HTR-8/SVneo (cell line): ENCODE measurements at regions not wholly inside any gene's neighbourhood (a gene's known extent, or its start where the extent isn't known, plus 50 kb on each side); places are given as distances from the start of the nearest gene placed in this dataset.

Source experiments
- DNase-seq: peaks from one replicate; pipeline ENCODE4 v3.0.0; 2011; ENCODE audit warnings: low spot score, mixed read lengths; ENCODE audit not compliant: insufficient read length
- FAIRE-seq: peaks from 2 replicates; lab custom pipeline; 2011; peaks lifted over from hg19 to GRCh38; lab: Jason Lieb, UNC

DNA sequence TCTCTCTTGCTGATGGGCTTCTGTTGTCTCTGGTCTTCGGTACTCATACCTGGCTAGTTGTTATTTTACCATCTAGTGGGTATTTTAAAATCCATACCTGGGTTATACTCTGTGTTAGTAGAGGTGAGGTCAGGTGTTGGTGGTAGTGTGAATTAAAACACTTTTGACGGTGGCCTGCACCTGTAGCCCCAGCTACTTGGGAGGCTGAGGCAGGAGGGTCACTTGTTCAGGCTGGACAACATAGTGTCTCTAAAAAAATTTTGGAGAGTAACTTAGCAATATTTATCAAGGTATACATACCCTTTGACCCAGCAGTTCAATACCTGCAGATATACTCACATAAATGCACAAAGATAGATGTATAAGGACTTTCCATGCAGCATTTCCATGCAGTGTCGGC, 55.4 kb downstream of the GSX1 start:
- FAIRE-seq (no peak), DNase-seq (no peak)

GRCh38 chr13:27851096-27851850, 59.0 kb downstream of the GSX1 start:
- DNase-seq (no peak), FAIRE-seq (no peak)

GRCh38 chr13:27852491-27852890, 60.2 kb downstream of the GSX1 start:
- no peak for FAIRE-seq
- no peak for DNase-seq

- DNase-seq (no peak), FAIRE-seq (no peak)
Observed at GRCh38 chr13:27853335-27853734, 61.1 kb downstream of the GSX1 start.

- FAIRE-seq (no peak), DNase-seq (no peak)
Observed at GRCh38 chr13:27853861-27854260, 61.6 kb downstream of the GSX1 start.

DNA sequence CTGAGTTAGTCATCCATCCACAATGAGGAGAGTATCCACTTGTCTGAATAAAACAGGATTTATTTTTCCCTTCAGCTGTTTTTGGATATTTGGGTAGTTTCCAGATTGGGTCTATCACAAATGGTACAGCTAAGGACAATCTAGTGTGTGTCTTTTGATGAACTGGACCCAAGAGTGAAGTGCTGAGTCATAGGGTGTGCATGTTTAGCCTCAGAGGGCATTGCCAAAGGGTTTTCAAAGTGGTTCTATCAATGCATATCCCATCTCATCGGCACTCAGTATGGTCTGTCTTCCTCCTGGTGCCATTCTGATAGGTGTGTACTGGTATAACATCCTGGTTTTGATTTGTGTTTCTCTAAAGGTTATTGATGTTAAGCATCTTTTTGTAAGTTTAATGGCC, 62.3 kb downstream of the GSX1 start:
- FAIRE-seq (no peak), DNase-seq (no peak)

GRCh38 chr13:27855381-27855780, 63.1 kb downstream of the GSX1 start:
- DNase-seq (no peak), FAIRE-seq (no peak)

DNA sequence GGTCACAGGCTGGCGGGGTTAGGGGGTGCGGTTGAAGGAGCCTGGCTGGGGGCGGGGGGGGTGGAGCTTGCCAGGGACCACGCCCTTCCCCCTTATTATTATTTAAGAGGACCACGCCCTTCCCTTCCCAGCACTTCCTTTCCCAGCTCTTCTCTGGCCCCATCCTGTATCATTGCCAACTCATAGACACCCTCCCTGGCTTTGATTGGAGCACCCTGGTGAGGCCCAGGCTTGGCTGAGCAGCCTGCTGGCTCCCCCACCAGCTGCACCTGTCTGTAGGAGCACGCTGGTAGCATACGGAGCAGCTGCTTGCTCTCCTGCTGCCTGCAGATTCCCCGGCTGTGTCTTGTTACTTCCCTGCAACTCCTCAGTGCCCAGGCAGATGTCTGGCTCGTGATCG, 62.5 kb upstream of the PDX1 start:
- FAIRE-seq (no peak), DNase-seq (no peak)

DNA sequence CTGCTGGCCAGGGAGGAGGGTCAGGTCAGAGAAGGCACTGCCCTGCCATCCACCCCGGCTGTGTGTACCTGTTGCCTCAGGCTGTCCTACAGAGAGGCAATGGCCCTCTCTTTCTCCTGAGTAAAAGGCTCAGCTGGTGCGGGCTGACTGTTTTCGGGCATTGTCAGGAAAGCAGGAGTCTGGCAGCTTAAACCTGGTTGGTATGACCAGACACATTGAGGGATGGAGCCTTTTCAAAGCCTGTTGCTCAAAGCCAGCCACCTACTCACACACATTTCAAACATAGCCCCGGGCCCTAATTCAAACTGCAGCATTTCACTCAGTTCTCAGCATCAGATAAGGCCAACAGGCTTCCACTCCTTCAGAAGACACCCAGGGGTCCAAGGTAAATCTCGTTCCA, 61.8 kb upstream of the PDX1 start:
- no peak for FAIRE-seq
- DNase-seq = no peak

DNA sequence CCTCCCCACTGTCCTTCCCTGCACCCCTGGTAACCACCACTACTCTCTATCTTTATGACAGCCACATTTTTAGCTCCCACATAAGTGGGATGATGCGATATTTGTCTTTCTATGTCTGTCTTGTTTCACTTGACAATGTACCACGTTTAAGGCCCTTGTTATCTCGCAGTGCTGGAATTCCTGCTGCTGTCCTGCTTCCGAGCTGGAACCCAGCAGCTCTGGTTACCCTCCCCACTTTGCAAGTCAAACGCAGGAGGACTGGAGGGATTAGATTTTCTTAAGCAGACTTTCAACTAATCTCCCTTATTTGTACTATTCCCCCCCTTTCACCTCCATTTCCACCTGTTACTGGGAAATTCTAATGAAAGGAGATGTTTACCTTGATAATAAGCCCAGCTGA, 59.1 kb upstream of the PDX1 start:
- no peak for DNase-seq

GRCh38 chr13:27861165-27861564, 58.6 kb upstream of the PDX1 start:
- no peak for DNase-seq
- no peak for FAIRE-seq

More for the DNA sequence above, 59.1 kb upstream of the PDX1 start:
- no peak for FAIRE-seq

DNA sequence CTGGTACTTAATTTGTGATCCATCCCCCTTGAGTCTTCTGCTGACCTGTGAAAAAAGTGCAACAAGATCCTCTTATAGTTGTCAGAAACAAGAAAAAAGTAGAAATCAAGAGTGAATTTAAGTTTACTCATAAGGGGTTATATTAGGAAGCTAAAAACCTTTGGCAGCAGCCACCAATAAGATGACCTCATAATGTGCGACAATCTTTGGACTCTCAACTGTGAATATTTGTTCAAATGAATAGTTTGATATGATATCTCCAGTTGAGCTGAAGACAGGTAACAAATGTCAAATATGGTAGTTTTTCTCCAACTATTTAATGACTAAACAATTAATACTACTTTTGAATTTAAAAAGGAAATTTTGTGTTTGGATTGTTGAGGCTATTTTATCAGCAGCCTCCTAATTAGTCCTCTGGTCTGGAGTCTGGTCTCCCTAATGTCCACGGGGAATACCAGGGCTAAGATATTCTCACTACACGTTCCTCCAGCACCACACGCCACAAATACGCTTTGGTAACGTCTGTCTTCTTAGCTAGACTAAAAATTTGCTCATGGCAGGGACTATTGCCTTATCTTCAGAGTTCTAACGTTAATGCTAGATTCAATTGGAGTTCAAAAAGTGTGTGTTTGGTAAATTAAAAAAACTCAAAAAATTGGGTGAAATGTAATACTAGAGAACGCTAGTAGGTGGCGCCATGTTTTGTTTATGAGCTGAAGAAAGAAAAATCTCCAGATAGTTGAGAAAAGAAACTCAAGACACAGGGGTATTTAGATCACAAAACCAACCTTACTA, 51.0 kb upstream of the PDX1 start:
- FAIRE-seq (no peak), DNase-seq (peak; percentile 2)

DNA sequence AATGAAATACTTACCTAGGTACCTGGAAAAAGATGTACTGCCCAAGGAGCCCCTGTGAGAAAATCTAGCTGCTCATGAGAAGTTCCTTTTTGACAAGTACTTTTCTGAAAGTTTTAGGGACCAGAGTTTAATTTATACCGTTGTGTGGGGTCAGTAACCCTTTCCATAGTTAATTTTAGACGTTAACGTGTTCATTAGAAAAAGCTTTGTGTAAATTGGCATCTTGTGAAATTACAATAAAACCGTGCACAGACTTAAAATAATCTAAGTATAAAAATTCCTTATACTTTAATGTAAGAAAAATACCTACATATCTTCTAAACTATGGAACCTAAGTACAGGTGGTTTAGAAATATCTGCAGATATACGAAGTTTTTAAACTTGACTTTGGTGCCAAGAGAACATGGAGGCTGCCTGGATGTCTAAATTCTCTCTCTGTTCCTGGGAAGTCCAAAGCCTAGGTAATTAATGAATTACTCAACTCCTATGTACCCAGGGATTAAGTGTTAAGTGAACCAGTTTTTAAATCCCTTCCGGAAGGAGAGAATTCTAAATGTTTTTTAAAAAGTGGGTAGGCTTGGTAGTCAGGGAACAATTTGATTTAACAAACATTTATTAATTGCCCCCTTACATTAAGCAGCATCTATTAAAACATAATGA, 50.2 kb upstream of the PDX1 start:
- DNase-seq = no peak
- FAIRE-seq = no peak
